Duodenal mucosa (tissue), 2 donors: ENCODE measurements at regions not wholly inside any gene's neighbourhood (a gene's known extent, or its start where the extent isn't known, plus 50 kb on each side); places are given as distances from the start of the nearest gene placed in this dataset.
"Not testable (repeated sequence)": the region's sequence is repeated elsewhere in the genome, so short reads cannot be mapped to it uniquely, and the experiment has no call there.

Experiments
- H3K27ac ChIP-seq: one replicate; pipeline ENCODE4 v1.7.0; 2013; ENCODE audit warnings: low read depth, low read length
- H3K27me3 ChIP-seq, 2 donors: one replicate each; pipeline ENCODE4 v1.7.0; 2013; ENCODE audit warnings: low read length in 2 of 2, control low read depth in 1 of 2; ENCODE audit not compliant: insufficient read depth in 2 of 2, control insufficient read depth in 1 of 2
- H3K36me3 ChIP-seq, 2 donors: one replicate each; pipeline ENCODE4 v1.7.0; 2013; ENCODE audit warnings: low read length in 2 of 2, control low read depth in 1 of 2; ENCODE audit not compliant: insufficient read depth in 2 of 2, control insufficient read depth in 1 of 2
- H3K4me1 ChIP-seq, 2 donors: one replicate each; pipeline ENCODE4 v1.7.0; 2013; ENCODE audit warnings: low read length in 2 of 2, control low read depth in 1 of 2; ENCODE audit not compliant: insufficient read depth in 2 of 2, control insufficient read depth in 1 of 2
- H3K4me3 ChIP-seq, 2 donors: one replicate each; pipeline ENCODE4 v1.7.0; 2013; ENCODE audit warnings: low read length in 2 of 2, low read depth in 1 of 2
- H3K9ac ChIP-seq, 2 donors: one replicate each; pipeline ENCODE4 v1.7.0; 2013; ENCODE audit warnings: low read length in 2 of 2, low read depth in 1 of 2
- H3K9me3 ChIP-seq, 2 donors: one replicate each; pipeline ENCODE4 v1.7.0; 2013; ENCODE audit warnings: low read length in 2 of 2, control low read depth in 1 of 2; ENCODE audit not compliant: control insufficient read depth in 1 of 2

GRCh38 chr5:52255308-52255707 is 532.4 kb upstream of the ITGA1 start:
- no peak overlapping the region for H3K4me3 ChIP-seq
- no peaks in the 10 kb centered on the region for H3K4me1 ChIP-seq
- no peaks in the 10 kb centered on the region for H3K36me3 ChIP-seq
- no peaks in the 10 kb centered on the region for H3K27me3 ChIP-seq
- no peaks in the 10 kb centered on the region for H3K9me3 ChIP-seq
- no peak overlapping the region for H3K27ac ChIP-seq
- no peak overlapping the region for H3K9ac ChIP-seq

GRCh38 chr5:52262844-52263243 is 524.9 kb upstream of the ITGA1 start:
- H3K4me3 ChIP-seq = no peak overlapping the region

GRCh38 chr5:52269401-52269800 is 518.3 kb upstream of the ITGA1 start:
- no peak overlapping the region for H3K4me3 ChIP-seq
- H3K9ac ChIP-seq = no peak overlapping the region
- H3K4me1 ChIP-seq = no peaks in the 10 kb centered on the region
- no peak overlapping the region for H3K27ac ChIP-seq
- H3K36me3 ChIP-seq = no peaks in the 10 kb centered on the region
- no peaks in the 10 kb centered on the region for H3K9me3 ChIP-seq
- H3K27me3 ChIP-seq = no peaks in the 10 kb centered on the region

More at GRCh38 chr5:52262844-52263243, 524.9 kb upstream of the ITGA1 start:
- Histone ChIP-seq H3K36me3 (no peaks in the 10 kb centered on the region), H3K9ac (no peak overlapping the region), H3K27ac (no peak overlapping the region), H3K4me1 (no peaks in the 10 kb centered on the region), H3K9me3 (no peaks in the 10 kb centered on the region), H3K27me3 (no peaks in the 10 kb centered on the region)

DNA sequence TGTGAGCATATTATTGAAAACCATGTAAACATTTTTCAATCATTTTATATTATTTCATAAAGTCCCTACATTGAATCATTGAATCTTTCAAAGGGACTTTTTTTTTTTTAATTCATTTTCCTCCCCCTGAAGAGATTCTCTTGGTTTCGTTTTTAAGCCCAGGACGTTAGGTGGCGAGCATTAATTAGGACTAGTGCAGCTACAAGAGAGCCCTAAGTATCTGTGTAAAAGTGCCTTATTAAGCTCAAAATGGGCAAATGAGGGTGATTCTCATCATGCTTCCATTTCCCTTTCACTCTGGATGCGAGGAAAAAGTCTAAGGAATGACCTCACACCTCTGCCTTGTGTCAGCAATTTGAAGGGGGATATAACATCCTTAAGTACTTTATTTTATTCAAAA is 517.9 kb upstream of the ITGA1 start:
- no peak overlapping the region for H3K4me3 ChIP-seq
- H3K9me3 ChIP-seq = no peaks in the 10 kb centered on the region
- H3K36me3 ChIP-seq = no peaks in the 10 kb centered on the region
- H3K9ac ChIP-seq = no peak overlapping the region
- H3K27ac ChIP-seq = no peak overlapping the region
- H3K27me3 ChIP-seq = no peaks in the 10 kb centered on the region
- no peaks in the 10 kb centered on the region for H3K4me1 ChIP-seq

- Histone ChIP-seq H3K27me3 (no peaks in the 10 kb centered on the region), H3K27ac (no peak overlapping the region), H3K4me3 (no peak overlapping the region), H3K36me3 (no peaks in the 10 kb centered on the region), H3K9ac (no peak overlapping the region), H3K9me3 (no peaks in the 10 kb centered on the region), H3K4me1 (no peaks in the 10 kb centered on the region)
Measured at GRCh38 chr5:52275639-52276038, 512.1 kb upstream of the ITGA1 start.

GRCh38 chr5:52277101-52277500 is 510.6 kb upstream of the ITGA1 start:
- H3K27ac ChIP-seq = no peak overlapping the region
- no peaks in the 10 kb centered on the region for H3K9me3 ChIP-seq
- no peaks in the 10 kb centered on the region for H3K36me3 ChIP-seq
- H3K9ac ChIP-seq = no peak overlapping the region
- no peaks in the 10 kb centered on the region for H3K4me1 ChIP-seq
- no peaks in the 10 kb centered on the region for H3K27me3 ChIP-seq
- H3K4me3 ChIP-seq = no peak overlapping the region

- Histone ChIP-seq H3K9ac (no peak overlapping the region), H3K27me3 (no peaks in the 10 kb centered on the region), H3K36me3 (no peaks in the 10 kb centered on the region), H3K27ac (no peak overlapping the region), H3K4me1 (no peaks in the 10 kb centered on the region), H3K9me3 (no peaks in the 10 kb centered on the region), H3K4me3 (no peak overlapping the region)
Measured at GRCh38 chr5:52282647-52283046, 505.1 kb upstream of the ITGA1 start.

DNA sequence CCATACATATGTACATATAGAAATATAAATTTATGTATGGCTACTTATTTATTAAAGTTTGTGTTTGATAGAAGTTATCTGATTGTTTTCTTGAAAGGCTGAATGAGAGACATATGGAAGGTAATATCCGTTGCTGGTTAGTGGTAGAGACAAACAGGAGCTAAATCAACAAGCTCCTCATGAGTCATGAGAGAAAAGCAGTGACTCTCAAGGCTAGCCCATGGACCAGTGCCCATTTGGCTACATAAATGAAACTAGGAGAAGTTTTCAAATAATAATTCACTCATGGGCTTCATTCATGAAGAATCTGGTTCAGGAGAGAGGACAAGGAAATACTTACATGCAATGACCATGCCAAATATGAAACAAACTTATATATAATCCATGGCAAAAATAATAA is 504.5 kb upstream of the ITGA1 start:
- H3K27ac ChIP-seq = no peak overlapping the region
- H3K9ac ChIP-seq = no peak overlapping the region
- H3K4me3 ChIP-seq = no peak overlapping the region
- no peaks in the 10 kb centered on the region for H3K9me3 ChIP-seq
- H3K36me3 ChIP-seq = no peaks in the 10 kb centered on the region
- no peaks in the 10 kb centered on the region for H3K27me3 ChIP-seq
- H3K4me1 ChIP-seq = no peaks in the 10 kb centered on the region

DNA sequence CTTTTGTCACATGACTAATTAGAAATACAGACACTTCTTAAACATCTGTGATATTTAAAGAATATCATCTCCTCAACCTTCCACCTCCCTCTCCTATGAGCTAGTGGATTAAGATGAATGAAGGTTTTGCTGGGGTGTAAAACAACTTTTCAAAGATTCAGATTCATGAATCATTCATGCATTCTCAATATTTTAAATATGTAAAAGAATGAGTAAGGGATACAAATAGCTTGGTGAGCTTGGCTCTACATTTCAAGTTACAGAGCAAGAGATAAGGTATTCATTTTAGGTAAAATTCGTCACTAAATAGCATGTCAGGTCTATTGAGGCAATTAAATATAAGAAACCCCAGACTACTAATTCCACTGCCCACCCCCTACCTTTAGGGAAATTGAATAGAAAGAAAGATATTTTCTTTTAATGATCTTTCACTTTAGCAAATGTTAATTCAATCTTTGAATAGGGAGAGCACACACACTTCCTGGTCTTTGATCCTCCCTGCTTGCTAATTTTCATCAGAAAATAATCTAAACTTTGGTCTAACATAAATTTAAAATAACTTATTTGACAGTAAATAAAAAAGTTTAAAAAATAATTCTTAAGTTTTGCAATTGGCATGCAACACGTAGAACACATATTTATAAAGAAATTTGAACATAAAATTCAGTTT is 486.9 kb upstream of the ITGA1 start:
- no peak overlapping the region for H3K9ac ChIP-seq
- no peaks in the 10 kb centered on the region for H3K27me3 ChIP-seq
- no peaks in the 10 kb centered on the region for H3K36me3 ChIP-seq
- no peaks in the 10 kb centered on the region for H3K4me1 ChIP-seq
- H3K4me3 ChIP-seq = no peak overlapping the region
- peaks cover 14% of the 10 kb centered on the region in 2 donors for H3K9me3 ChIP-seq
- H3K27ac ChIP-seq = no peak overlapping the region

- H3K27me3 ChIP-seq, H3K4me1 ChIP-seq, H3K27ac ChIP-seq, H3K4me3 ChIP-seq, H3K36me3 ChIP-seq, H3K9ac ChIP-seq: not testable (repeated sequence)
- H3K9me3 ChIP-seq = peaks cover 14 to 16% of the 10 kb centered on the region in 2 donors
Measured at GRCh38 chr5:52304816-52305215, 482.9 kb upstream of the ITGA1 start.
